Mesenchymal stem cell (in vitro differentiated cells and primary cell): ENCODE measurements at regions not wholly inside any gene's neighbourhood (a gene's known extent, or its start where the extent isn't known, plus 50 kb on each side); places are given as distances from the start of the nearest gene placed in this dataset.
A peak's percentile ranks its signal among the peaks of the same experiment; 100 is the strongest.

Experiments used
- DNase-seq: peaks from one replicate; pipeline ENCODE4 v3.0.0-alpha.2; 2013
- H2AFZ ChIP-seq: one replicate; pipeline ENCODE4 v1.6.1; 2013; ENCODE audit warnings: low read depth, mild to moderate bottlenecking, control low read depth, inconsistent platforms, low read length, moderate library complexity
- H2AK5ac ChIP-seq: 2 replicates; pipeline ENCODE4 v1.6.1; 2013; ENCODE audit warnings: low read length, moderate library complexity, mild to moderate bottlenecking, inconsistent platforms; ENCODE audit not compliant: severe bottlenecking
- H2BK120ac ChIP-seq: one replicate; pipeline ENCODE4 v1.6.1; 2013; ENCODE audit warnings: low read depth, mild to moderate bottlenecking, inconsistent platforms, low read length, moderate library complexity
- H2BK12ac ChIP-seq, 2 experiments: one replicate each; pipeline ENCODE4 v1.6.1; 2013; ENCODE audit warnings: inconsistent platforms in 2 of 2, low read length in 2 of 2, mild to moderate bottlenecking in 2 of 2, moderate library complexity in 2 of 2, control low read depth in 1 of 2
- H2BK15ac ChIP-seq: one replicate; pipeline ENCODE4 v1.6.1; 2013; ENCODE audit warnings: mild to moderate bottlenecking, low read depth, inconsistent platforms; ENCODE audit not compliant: poor library complexity, severe bottlenecking
- H2BK5ac ChIP-seq: 2 replicates; pipeline ENCODE4 v1.6.1; 2013; ENCODE audit warnings: low read depth, mild to moderate bottlenecking, low read length, control low read depth, inconsistent platforms; ENCODE audit not compliant: poor library complexity, severe bottlenecking
- H3K14ac ChIP-seq, 2 experiments: one replicate each; pipeline ENCODE4 v1.6.1; 2013; ENCODE audit warnings: inconsistent platforms in 2 of 2, low read length in 2 of 2, control low read depth in 1 of 2, mild to moderate bottlenecking in 1 of 2, moderate library complexity in 1 of 2
- H3K18ac ChIP-seq, 2 experiments: one replicate each; pipeline ENCODE4 v1.6.1; 2013; ENCODE audit warnings: inconsistent platforms in 2 of 2, low read length in 2 of 2, control low read depth in 1 of 2, low read depth in 1 of 2, mild to moderate bottlenecking in 1 of 2
- H3K23ac ChIP-seq, 2 experiments: one replicate each; pipeline ENCODE4 v1.6.1; 2013; ENCODE audit warnings: inconsistent platforms in 2 of 2, low read length in 2 of 2, mild to moderate bottlenecking in 2 of 2, moderate library complexity in 2 of 2, control low read depth in 1 of 2
- H3K27ac ChIP-seq: 2 replicates; pipeline ENCODE4 v1.5.1; 2013; ENCODE audit warnings: mild to moderate bottlenecking, moderate library complexity, low read length, control low read depth, inconsistent platforms; ENCODE audit not compliant: poor library complexity, severe bottlenecking
- H3K27me3 ChIP-seq, 2 experiments: 2 replicates each; pipeline versions ENCODE4 v1.6.1 to v1.7.0; 2013; ENCODE audit warnings: low read length in 2 of 2, mild to moderate bottlenecking in 2 of 2, moderate library complexity in 2 of 2, control low read depth in 1 of 2, inconsistent platforms in 1 of 2; ENCODE audit not compliant: control insufficient read depth in 1 of 2, insufficient read depth in 1 of 2
- H3K36me3 ChIP-seq, 2 experiments: 2 replicates each; pipeline versions ENCODE4 v1.6.1 to v1.7.0; 2013; ENCODE audit warnings: low read length in 2 of 2, control low read depth in 1 of 2, inconsistent platforms in 1 of 2, low read depth in 1 of 2, mild to moderate bottlenecking in 1 of 2; ENCODE audit not compliant: insufficient read depth in 2 of 2, control insufficient read depth in 1 of 2
- H3K4ac ChIP-seq, 2 experiments: one replicate each; pipeline ENCODE4 v1.6.1; 2013; ENCODE audit warnings: inconsistent platforms in 2 of 2, low read length in 2 of 2, mild to moderate bottlenecking in 2 of 2, moderate library complexity in 2 of 2, control low read depth in 1 of 2, low read depth in 1 of 2
- H3K4me1 ChIP-seq: 2 replicates; pipeline ENCODE4 v1.6.1; 2013; ENCODE audit warnings: low read depth, low read length, control low read depth; ENCODE audit not compliant: control insufficient read depth, insufficient read depth
- H3K4me2 ChIP-seq: 2 replicates; pipeline ENCODE4 v1.6.1; 2013; ENCODE audit warnings: low read length, mild to moderate bottlenecking, inconsistent platforms; ENCODE audit not compliant: poor library complexity, severe bottlenecking
- H3K4me3 ChIP-seq, 2 experiments: 2 replicates each; pipeline versions ENCODE4 v1.5.1 to v1.7.0; 2013; ENCODE audit warnings: low read length in 2 of 2, mild to moderate bottlenecking in 2 of 2, control low read depth in 1 of 2, low read depth in 1 of 2; ENCODE audit not compliant: insufficient read depth in 1 of 2
- H3K79me1 ChIP-seq: replicated peaks from 2 replicates; pipeline ENCODE4 v1.6.1; 2013; ENCODE audit warnings: mild to moderate bottlenecking, control low read depth, low read length, inconsistent platforms; ENCODE audit not compliant: poor library complexity, severe bottlenecking
- H3K9ac ChIP-seq: 2 replicates; pipeline ENCODE4 v1.7.0; 2013; ENCODE audit warnings: mild to moderate bottlenecking, low read length, moderate library complexity
- H3K9me3 ChIP-seq: 2 replicates; pipeline ENCODE4 v1.7.0; 2013; ENCODE audit warnings: mild to moderate bottlenecking, low read length; ENCODE audit not compliant: control insufficient read depth
- H4K8ac ChIP-seq: one replicate; pipeline ENCODE4 v1.6.1; 2013; ENCODE audit warnings: inconsistent platforms, mild to moderate bottlenecking, low read length, moderate library complexity
- H4K91ac ChIP-seq: one replicate; pipeline ENCODE4 v1.6.1; 2013; ENCODE audit warnings: mild to moderate bottlenecking, low read length, inconsistent platforms
- WGBS: methylation state at CpG from one replicate; pipeline ENCODE4 v1.1.7; 2013; ENCODE audit warnings: mixed read lengths; 5-methylcytosine and 5-hydroxymethylcytosine counted together

DNA sequence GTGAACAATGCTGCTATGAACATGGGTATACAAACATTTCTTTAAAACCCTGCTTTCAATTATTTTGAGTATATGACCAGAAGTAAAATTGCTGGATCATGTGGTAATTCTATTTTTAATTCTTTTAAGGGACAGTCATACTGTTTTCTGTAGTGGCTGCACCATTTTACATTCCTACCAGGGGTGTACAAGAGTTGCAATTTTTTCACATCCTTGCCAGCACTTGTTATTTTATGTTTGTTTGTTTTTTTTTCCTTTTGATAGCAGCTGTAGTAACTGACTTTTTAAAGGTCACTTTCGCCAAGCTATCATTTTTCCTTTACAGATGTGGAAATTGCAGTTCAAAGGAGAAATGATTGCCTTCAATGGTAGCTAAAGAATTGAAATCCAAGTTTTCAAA lies 99.5 kb downstream of the GPR85 start:
- Histone ChIP-seq H2AFZ (no peak overlapping the region), H2BK120ac (no peak overlapping the region), H2BK12ac (no peak overlapping the region), H3K18ac (no peak overlapping the region), H3K27ac (no peak overlapping the region), H3K9me3 (no peaks in the 10 kb centered on the region), H3K4me2 (no peak overlapping the region), H3K23ac (no peak overlapping the region), H4K8ac (no peak overlapping the region), H2AK5ac (no peak overlapping the region), H2BK15ac (no peak overlapping the region), H3K4me3 (no peak overlapping the region), H4K91ac (no peak overlapping the region), H3K36me3 (no peaks in the 10 kb centered on the region), H2BK5ac (no peak overlapping the region), H3K27me3 (no peaks in the 10 kb centered on the region), H3K4me1 (no peaks in the 10 kb centered on the region), H3K4ac (no peak overlapping the region), H3K14ac (no peak overlapping the region), H3K9ac (peak overlapping the region; percentile 75), H3K79me1 (no peaks in the 10 kb centered on the region)
- no CpG with 5 or more reads among the region's 1 CpG for WGBS
- no peak for DNase-seq

GRCh38 chr7:112986256-112987031 lies 100.2 kb downstream of the GPR85 start:
- no peak overlapping the region for H3K4ac ChIP-seq
- no peaks in the 10 kb centered on the region for H3K9me3 ChIP-seq
- H3K23ac ChIP-seq = no peak overlapping the region
- no peaks in the 10 kb centered on the region for H3K27me3 ChIP-seq
- no peak overlapping the region for H2BK5ac ChIP-seq
- 59% methylated on average over 2 of the region's 3 CpGs for WGBS
- H3K4me3 ChIP-seq = peak overlapping the region in 1 of 2 experiments; percentile 52
- H4K91ac ChIP-seq = no peak overlapping the region
- no peak overlapping the region for H2BK120ac ChIP-seq
- peak; percentile 53 for DNase-seq
- H2BK12ac ChIP-seq = no peak overlapping the region
- no peak overlapping the region for H3K4me2 ChIP-seq
- no peak overlapping the region for H3K18ac ChIP-seq
- H3K36me3 ChIP-seq = no peaks in the 10 kb centered on the region
- H2AK5ac ChIP-seq = no peak overlapping the region
- no peaks in the 10 kb centered on the region for H3K4me1 ChIP-seq
- H3K79me1 ChIP-seq = no peaks in the 10 kb centered on the region
- H3K14ac ChIP-seq = no peak overlapping the region
- H3K9ac ChIP-seq = peak overlapping the region; percentile 75
- H4K8ac ChIP-seq = no peak overlapping the region
- no peak overlapping the region for H2AFZ ChIP-seq
- H3K27ac ChIP-seq = peak overlapping the region; percentile 45
- H2BK15ac ChIP-seq = peak overlapping the region; percentile 44

GRCh38 chr7:112985377-112985987 lies 101.1 kb downstream of the GPR85 start:
- Histone ChIP-seq H3K4ac (no peak overlapping the region), H4K8ac (no peak overlapping the region), H2BK15ac (no peak overlapping the region), H2AFZ (no peak overlapping the region), H3K23ac (no peak overlapping the region), H3K4me2 (no peak overlapping the region), H3K36me3 (no peaks in the 10 kb centered on the region), H3K4me1 (no peaks in the 10 kb centered on the region), H3K14ac (no peak overlapping the region), H3K4me3 (peak overlapping the region in 1 of 2 experiments; percentile 52), H3K79me1 (no peaks in the 10 kb centered on the region), H3K9me3 (no peaks in the 10 kb centered on the region), H3K18ac (no peak overlapping the region), H3K27me3 (no peaks in the 10 kb centered on the region), H4K91ac (no peak overlapping the region), H2BK5ac (no peak overlapping the region), H2BK12ac (no peak overlapping the region), H3K27ac (peak overlapping the region; percentile 1), H2BK120ac (no peak overlapping the region), H3K9ac (peak overlapping the region; percentile 75), H2AK5ac (no peak overlapping the region)
- peak; percentile 76 for DNase-seq
- 8% methylated on average over 9 of the region's 9 CpGs for WGBS

DNA sequence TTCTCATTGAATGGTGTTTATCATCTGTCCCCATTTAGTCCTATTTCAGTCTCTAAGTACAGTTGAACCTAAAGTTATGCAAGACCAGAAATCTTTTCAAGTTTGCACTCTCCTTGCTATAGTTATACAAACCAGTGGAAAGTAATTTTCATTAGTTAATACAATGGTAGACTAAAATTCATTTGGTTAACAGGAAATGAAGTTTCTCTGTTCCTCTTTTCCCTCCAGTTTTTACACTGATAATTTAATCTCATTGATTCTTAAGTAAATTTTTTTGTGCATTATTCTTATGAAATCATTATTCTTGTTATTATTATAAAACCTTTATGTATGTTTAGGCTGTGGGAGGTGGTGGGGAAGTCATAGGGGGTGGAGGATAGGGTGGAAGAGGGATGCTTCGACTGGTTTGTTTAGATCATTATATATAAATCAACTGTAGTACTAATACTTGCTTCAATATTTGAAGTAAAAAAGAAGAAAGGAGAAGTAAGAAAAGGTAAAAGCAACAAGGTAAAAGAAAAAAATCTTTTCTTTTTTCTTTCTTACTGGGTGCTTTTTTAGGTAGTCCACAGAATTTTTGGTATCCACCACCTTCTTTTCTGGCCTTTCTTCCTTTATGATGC lies 104.1 kb downstream of the GPR85 start:
- DNase-seq = no peak
- Histone ChIP-seq H4K91ac (no peak overlapping the region), H2BK120ac (no peak overlapping the region), H3K18ac (no peak overlapping the region), H2BK12ac (no peak overlapping the region), H3K23ac (no peak overlapping the region), H2BK5ac (no peak overlapping the region), H3K4ac (no peak overlapping the region), H3K27ac (no peak overlapping the region), H4K8ac (no peak overlapping the region), H3K36me3 (no peaks in the 10 kb centered on the region), H3K9ac (no peak overlapping the region), H3K4me3 (no peak overlapping the region), H2BK15ac (no peak overlapping the region), H3K27me3 (no peaks in the 10 kb centered on the region), H3K4me2 (no peak overlapping the region), H3K14ac (no peak overlapping the region), H3K79me1 (no peaks in the 10 kb centered on the region), H3K9me3 (no peaks in the 10 kb centered on the region), H2AFZ (no peak overlapping the region), H3K4me1 (no peaks in the 10 kb centered on the region), H2AK5ac (no peak overlapping the region)
- WGBS = no CpG with 5 or more reads among the region's 1 CpG
